GM18909 (cell line): ENCODE measurements at regions not wholly inside any gene's neighbourhood (a gene's known extent, or its start where the extent isn't known, plus 50 kb on each side); places are given as distances from the start of the nearest gene placed in this dataset.

Experiments used
- ATAC-seq: cut with Tn5 transposase; IDR thresholded peaks from one replicate; pipeline ENCODE4 v1.9.1; 2021; ENCODE audit warnings: mild to moderate bottlenecking; ENCODE audit not compliant: unreplicated experiment, poor library complexity

- ATAC-seq: no peak
These were observed 271.4 kb upstream of the PPP2R3A start for GRCh38 chr3:135694142-135694541.

- ATAC-seq: no peak
These were observed 265.8 kb upstream of the PPP2R3A start for GRCh38 chr3:135699741-135700140.

GRCh38 chr3:135706758-135707375 is 258.7 kb upstream of the PPP2R3A start:
- ATAC-seq: no peak

GRCh38 chr3:135719449-135719848 is 246.1 kb upstream of the PPP2R3A start:
- ATAC-seq: no peak

GRCh38 chr3:135728007-135728721 is 237.4 kb upstream of the PPP2R3A start:
- no peak for ATAC-seq

DNA sequence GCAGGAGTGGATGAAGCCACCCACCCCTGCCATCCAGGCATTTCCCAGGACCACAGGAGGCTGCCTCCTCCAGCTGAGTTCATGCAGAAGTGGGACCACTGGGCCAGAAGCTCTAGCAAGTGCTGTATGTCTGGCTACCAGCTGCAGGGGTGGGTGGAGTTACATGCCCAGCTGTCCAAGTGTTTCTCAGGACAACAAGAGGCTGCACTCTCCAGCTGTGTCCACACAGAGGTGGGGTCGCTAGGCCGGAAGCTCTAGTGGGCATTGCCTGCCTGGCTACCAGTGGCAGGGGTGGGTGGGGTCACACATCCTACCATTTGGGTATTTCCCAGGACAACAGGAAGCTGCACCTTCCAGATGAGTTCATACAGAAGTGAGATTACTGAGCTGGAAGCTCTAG is 234.0 kb upstream of the PPP2R3A start:
- ATAC-seq: no peak

DNA sequence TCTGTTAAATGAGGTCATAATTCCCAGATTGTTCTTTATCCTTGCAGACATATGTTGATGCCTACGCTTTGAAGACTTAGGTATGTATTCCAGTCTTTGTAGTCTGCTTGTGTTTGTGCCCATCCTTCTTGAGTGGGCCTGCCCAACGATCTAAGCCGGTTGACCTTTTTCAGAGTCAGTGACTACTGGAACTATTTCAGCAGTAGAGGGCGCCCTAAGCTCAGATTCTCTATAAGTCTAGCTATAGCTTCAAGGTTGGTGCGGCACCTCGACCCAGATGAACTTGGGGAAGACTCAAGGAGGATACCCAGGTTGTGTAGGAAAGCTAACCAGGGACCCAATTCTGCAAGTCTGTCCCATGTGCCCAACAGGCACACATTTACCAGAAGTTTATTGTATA is 228.8 kb upstream of the PPP2R3A start:
- no peak for ATAC-seq

DNA sequence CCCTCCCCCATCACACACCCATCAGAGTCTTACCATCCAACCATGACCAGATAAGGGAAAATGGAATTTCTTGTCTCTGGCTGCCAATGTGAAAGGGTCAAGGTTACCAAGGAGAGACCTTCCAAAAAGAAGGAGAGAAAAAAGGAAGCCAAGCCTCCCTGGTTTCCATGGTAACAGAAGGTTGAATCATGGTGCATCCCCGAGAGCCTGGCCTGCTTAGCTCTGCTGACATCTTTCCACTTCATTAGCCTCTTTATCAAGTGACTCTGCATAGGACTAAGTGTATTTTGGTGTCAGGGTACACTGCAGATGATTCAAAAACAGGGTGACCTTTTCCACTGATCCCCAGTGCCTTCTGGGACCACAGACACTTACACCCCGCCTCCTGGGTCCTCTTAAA is 225.7 kb upstream of the PPP2R3A start:
- no peak for ATAC-seq

GRCh38 chr3:135740211-135740610 is 225.3 kb upstream of the PPP2R3A start:
- no peak for ATAC-seq

- no peak for ATAC-seq
These were observed 224.8 kb upstream of the PPP2R3A start for GRCh38 chr3:135740751-135741150.

GRCh38 chr3:135751991-135752390 is 213.5 kb upstream of the PPP2R3A start:
- ATAC-seq: no peak

- ATAC-seq: no peak
These were observed 212.7 kb upstream of the PPP2R3A start for GRCh38 chr3:135752851-135753250.

DNA sequence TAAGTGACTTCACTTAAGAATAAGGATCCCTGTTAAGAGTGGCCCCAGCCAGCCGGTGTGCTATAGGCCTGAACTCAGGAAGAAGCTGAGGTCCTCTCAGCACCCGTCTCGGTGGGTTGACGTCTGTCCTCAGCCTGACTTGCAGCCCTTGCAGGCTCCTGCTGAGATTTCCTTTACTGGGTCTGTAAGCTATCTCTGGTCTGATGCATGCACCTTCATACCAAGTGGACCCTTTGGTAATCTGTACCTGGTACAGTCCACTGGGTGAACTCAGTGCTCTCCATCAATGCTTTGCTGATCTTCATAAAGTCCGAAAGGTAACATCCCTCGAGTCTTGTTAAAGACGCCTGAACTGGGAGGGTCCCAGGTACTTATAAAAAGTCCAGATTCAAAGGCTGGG is 212.0 kb upstream of the PPP2R3A start:
- ATAC-seq: no peak

DNA sequence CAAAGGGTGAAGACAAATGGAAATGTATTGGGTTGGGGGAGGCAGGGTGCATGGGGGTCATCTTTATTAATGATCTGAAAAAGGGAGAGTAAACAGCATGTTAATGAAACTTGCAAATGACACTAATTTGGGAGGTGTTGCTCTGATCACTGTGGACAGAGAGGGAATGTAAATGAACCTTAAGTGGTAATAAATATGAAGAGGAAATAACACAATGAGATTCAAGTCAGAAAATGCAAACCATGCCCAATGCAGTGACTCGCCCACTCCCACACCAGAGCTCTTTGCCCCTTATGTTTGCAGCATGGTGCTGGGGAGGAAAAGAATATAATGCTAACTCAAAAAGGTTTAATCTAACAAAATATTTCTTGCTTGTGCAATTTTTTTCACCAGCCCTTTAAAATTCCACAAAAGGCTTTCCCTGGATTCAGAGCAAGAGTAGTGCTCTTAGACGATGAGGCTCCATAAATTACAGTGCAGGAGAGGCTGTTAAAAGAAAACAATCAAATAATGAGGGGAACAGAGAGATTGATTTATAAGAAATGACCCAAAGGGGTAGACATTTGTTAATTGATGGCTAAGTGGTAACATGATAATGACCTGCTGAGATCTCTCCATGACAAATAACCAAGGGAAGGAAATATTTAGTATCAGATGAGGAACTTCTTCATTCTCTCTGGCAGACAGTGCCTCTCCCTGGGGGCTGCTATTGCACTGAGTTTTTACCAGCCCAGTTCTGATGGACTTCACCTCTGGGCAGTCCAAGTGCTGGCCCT is 210.0 kb upstream of the PPP2R3A start:
- ATAC-seq: no peak

DNA sequence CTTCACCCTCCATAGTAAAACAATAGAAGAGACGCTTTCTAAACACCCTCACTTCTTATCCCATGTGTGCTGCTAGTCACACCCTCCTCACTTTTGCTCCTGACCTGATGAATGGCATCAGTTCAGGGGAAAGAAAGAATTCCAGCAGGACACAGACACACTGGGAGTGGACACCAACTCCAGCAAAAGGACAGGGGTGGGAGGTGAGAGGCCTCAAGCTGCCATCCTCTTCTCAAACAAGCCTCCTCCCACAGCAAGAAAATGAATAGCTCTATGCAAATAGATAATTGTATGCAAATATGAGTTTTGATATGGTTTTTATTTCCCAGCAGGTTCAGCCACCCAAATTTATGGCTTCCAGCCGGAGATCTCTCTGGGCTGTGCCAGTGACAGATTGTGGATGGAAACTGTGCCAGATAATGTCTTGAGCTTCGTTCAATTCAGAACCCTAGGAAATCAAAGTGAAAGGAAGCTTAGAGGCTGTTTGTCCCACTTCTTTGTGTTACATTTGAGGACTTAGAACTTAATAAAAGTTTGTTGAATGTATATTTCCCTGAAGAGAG is 209.3 kb upstream of the PPP2R3A start:
- no peak for ATAC-seq

GRCh38 chr3:135757421-135757820 is 208.1 kb upstream of the PPP2R3A start:
- ATAC-seq: no peak

DNA sequence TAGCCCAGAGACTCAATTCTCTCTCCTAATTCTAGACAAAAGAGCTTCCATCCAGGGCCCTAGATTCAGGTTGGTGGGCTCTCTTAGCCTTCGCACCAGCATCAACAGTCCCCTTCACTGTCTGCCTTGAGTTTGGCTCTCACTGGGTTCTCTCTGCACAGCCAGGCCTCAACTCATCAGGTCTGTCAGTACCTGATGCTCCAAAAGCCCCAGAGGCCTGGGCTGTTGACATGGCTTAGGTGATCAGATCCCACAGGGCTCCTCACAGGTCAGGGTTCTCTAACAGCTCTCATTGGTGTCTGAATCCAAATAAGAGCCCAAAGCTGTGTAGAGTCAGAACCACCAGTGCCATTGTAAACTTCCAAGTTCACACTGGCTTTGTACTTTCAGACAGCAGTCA is 206.6 kb upstream of the PPP2R3A start:
- no peak for ATAC-seq

DNA sequence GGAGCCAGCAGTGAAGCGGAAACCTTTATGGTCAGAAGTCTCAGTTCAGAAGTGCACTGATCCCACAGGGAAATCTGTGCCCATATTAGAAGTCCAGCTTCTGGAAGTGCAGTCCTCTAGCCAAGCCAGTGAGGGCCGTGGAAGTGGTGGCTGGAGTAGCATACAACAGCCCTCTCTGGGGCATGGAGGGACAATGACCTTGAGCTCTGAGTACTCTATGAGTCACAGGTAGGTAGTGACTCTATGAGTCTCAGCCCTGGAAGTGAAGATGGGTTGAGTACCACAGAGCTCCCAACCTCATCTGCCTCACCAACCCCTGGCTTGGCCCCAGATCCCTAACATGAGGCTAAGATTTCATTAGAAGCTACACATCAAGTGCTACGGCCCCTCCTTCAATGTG is 205.9 kb upstream of the PPP2R3A start:
- no peak for ATAC-seq

GRCh38 chr3:135760581-135760980 is 204.9 kb upstream of the PPP2R3A start:
- no peak for ATAC-seq

- no peak for ATAC-seq
These were observed 203.2 kb upstream of the PPP2R3A start for GRCh38 chr3:135762188-135762856.

- no peak for ATAC-seq
These were observed 199.4 kb upstream of the PPP2R3A start for GRCh38 chr3:135766115-135766514.
